CD4-positive, alpha-beta T cell treated with Interleukin-15 for 4 hours (primary cell): ENCODE measurements at regions not wholly inside any gene's neighbourhood (a gene's known extent, or its start where the extent isn't known, plus 50 kb on each side); places are given as distances from the start of the nearest gene placed in this dataset.
A peak's percentile ranks its signal among the peaks of the same experiment; 100 is the strongest.
"Not testable (repeated sequence)": the region's sequence is repeated elsewhere in the genome, so short reads cannot be mapped to it uniquely, and the experiment has no call there.

ENCODE experiments used
- DNase-seq: peaks from one replicate; pipeline ENCODE4 v3.0.0-alpha.2; 2020; ENCODE audit warnings: low spot score

- no peak for DNase-seq
Observed at GRCh38 chr6:8993111-8993510, 557.8 kb upstream of the SLC35B3 start.

- no peak for DNase-seq
Observed at GRCh38 chr6:8991844-8992243, 556.5 kb upstream of the SLC35B3 start.

GRCh38 chr6:8990075-8990474, 554.7 kb upstream of the SLC35B3 start:
- no peak for DNase-seq

- DNase-seq: peak; percentile 37
Observed at GRCh38 chr6:8983202-8983688, 547.9 kb upstream of the SLC35B3 start.

GRCh38 chr6:8982668-8983067, 547.3 kb upstream of the SLC35B3 start:
- no peak for DNase-seq

GRCh38 chr6:8973395-8973794, 538.0 kb upstream of the SLC35B3 start:
- DNase-seq: no peak

GRCh38 chr6:8969747-8970146, 534.4 kb upstream of the SLC35B3 start:
- DNase-seq: no peak

GRCh38 chr6:8958894-8959511, 523.7 kb upstream of the SLC35B3 start:
- no peak for DNase-seq

GRCh38 chr6:8953310-8953709, 518.0 kb upstream of the SLC35B3 start:
- no peak for DNase-seq

GRCh38 chr6:8948733-8949132, 513.4 kb upstream of the SLC35B3 start:
- no peak for DNase-seq

- DNase-seq: no peak
Observed at GRCh38 chr6:8947900-8948299, 512.6 kb upstream of the SLC35B3 start.

GRCh38 chr6:8944548-8944947, 509.2 kb upstream of the SLC35B3 start:
- DNase-seq: no peak

GRCh38 chr6:8943073-8943472, 507.7 kb upstream of the SLC35B3 start:
- no peak for DNase-seq

GRCh38 chr6:8941577-8941976, 506.2 kb upstream of the SLC35B3 start:
- DNase-seq: no peak

GRCh38 chr6:8940356-8940755, 505.0 kb upstream of the SLC35B3 start:
- DNase-seq: no peak

GRCh38 chr6:8939615-8940014, 504.3 kb upstream of the SLC35B3 start:
- no peak for DNase-seq

- DNase-seq: no peak
Observed at GRCh38 chr6:8934318-8934717, 499.0 kb upstream of the SLC35B3 start.

- DNase-seq: no peak
Observed at GRCh38 chr6:8930009-8930408, 494.7 kb upstream of the SLC35B3 start.

GRCh38 chr6:8920244-8920643, 484.9 kb upstream of the SLC35B3 start:
- not testable (repeated sequence) for DNase-seq

GRCh38 chr6:8918196-8918595, 482.9 kb upstream of the SLC35B3 start:
- DNase-seq: no peak

GRCh38 chr6:8914700-8915099, 479.4 kb upstream of the SLC35B3 start:
- no peak for DNase-seq

GRCh38 chr6:8908638-8909037, 473.3 kb upstream of the SLC35B3 start:
- no peak for DNase-seq

- no peak for DNase-seq
Observed at GRCh38 chr6:8906699-8907098, 471.4 kb upstream of the SLC35B3 start.

GRCh38 chr6:8905757-8906156, 470.4 kb upstream of the SLC35B3 start:
- DNase-seq: no peak
